ENCODE measurements at regions not wholly inside any gene's neighbourhood (a gene's known extent, or its start where the extent isn't known, plus 50 kb on each side); places are given as distances from the start of the nearest gene placed in this dataset.

- H3K4me3 ChIP-seq (ENCODE audit: low read depth, low read length, poor library complexity, severe bottlenecking), result no peak overlapping the region
- no peak overlapping the region for H3K27ac ChIP-seq (ENCODE audit: low read depth, low read length, poor library complexity, severe bottlenecking)
- no peaks in the 10 kb centered on the region for H3K27me3 ChIP-seq (replicated peaks; ENCODE audit: insufficient read depth, low read depth, low read length, poor library complexity)
- no peak for TF ChIP-seq EZH2 (IDR thresholded peaks at IDR 0.05; ENCODE audit: borderline replicate concordance, low read depth, low read length, poor library complexity, severe bottlenecking)
- TF ChIP-seq, protein P1, sequence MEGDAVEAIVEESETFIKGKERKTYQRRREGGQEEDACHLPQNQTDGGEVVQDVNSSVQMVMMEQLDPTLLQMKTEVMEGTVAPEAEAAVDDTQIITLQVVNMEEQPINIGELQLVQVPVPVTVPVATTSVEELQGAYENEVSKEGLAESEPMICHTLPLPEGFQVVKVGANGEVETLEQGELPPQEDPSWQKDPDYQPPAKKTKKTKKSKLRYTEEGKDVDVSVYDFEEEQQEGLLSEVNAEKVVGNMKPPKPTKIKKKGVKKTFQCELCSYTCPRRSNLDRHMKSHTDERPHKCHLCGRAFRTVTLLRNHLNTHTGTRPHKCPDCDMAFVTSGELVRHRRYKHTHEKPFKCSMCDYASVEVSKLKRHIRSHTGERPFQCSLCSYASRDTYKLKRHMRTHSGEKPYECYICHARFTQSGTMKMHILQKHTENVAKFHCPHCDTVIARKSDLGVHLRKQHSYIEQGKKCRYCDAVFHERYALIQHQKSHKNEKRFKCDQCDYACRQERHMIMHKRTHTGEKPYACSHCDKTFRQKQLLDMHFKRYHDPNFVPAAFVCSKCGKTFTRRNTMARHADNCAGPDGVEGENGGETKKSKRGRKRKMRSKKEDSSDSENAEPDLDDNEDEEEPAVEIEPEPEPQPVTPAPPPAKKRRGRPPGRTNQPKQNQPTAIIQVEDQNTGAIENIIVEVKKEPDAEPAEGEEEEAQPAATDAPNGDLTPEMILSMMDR (conservative IDR thresholded peaks at IDR 0.05; ENCODE audit: low read depth, low read length), result no peak
- peak; percentile 26 for DNase-seq (ENCODE audit: low spot score)
- ChIA-PET CTCF (no interaction called here), POLR2A (ENCODE audit: low non-redundant PET) (no interaction called here)
- no peaks in the 10 kb centered on the region for H3K36me3 ChIP-seq (ENCODE audit: insufficient read depth, low read length, poor library complexity, severe bottlenecking)
- no peaks in the 10 kb centered on the region for H3K4me1 ChIP-seq (ENCODE audit: insufficient read depth, low read length, poor library complexity, severe bottlenecking)
- H3K9me3 ChIP-seq (ENCODE audit: low read depth, low read length, poor library complexity, severe bottlenecking), result no peaks in the 10 kb centered on the region
- intact Hi-C loops (cut with micrococcal nuclease; ENCODE audit: unreplicated experiment), result no loop called here
- no TSS peak for BruUV-seq (replicated peaks)
Observed at GRCh38 chr12:74980510-74980909, 229.1 kb downstream of the KCNC2 start.

DNA sequence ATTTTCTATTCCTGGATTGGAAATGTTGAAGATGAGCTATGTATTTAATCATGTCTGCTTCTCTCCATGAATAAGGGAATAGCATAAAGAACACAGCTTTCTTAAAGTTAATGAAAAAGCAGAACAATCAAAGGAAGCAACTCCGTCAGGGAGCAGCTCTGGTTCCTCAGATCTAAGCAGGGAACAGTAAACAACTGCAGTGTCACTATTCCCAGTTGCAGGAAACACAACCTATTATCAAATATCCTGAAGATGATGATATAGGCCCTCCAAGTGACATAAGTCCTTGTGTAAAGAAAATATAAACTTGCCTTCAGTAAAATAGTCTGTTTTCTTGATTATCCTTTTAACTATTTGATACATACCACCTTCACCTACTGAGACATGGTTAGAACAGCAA, 228.1 kb downstream of the KCNC2 start:
- Histone ChIP-seq H3K9me3 (ENCODE audit: low read depth, low read length, poor library complexity, severe bottlenecking) (no peaks in the 10 kb centered on the region), H3K4me1 (ENCODE audit: insufficient read depth, low read length, poor library complexity, severe bottlenecking) (no peaks in the 10 kb centered on the region), H3K36me3 (ENCODE audit: insufficient read depth, low read length, poor library complexity, severe bottlenecking) (no peaks in the 10 kb centered on the region), H3K27me3 (replicated peaks; ENCODE audit: insufficient read depth, low read depth, low read length, poor library complexity) (no peaks in the 10 kb centered on the region), H3K4me3 (ENCODE audit: low read depth, low read length, poor library complexity, severe bottlenecking) (no peak overlapping the region), H3K27ac (ENCODE audit: low read depth, low read length, poor library complexity, severe bottlenecking) (no peak overlapping the region)
- CTCF ChIA-PET, result no interaction called here
- no peak for TF ChIP-seq EZH2 (IDR thresholded peaks at IDR 0.05; ENCODE audit: borderline replicate concordance, low read depth, low read length, poor library complexity, severe bottlenecking)
- TF ChIP-seq, protein P1 (conservative IDR thresholded peaks at IDR 0.05; ENCODE audit: low read depth, low read length), result no peak
- no peak for DNase-seq (ENCODE audit: low spot score)
- BruUV-seq (replicated peaks), result no TSS peak
- intact Hi-C loops (cut with micrococcal nuclease; ENCODE audit: unreplicated experiment), result no loop called here
- POLR2A ChIA-PET (ENCODE audit: low non-redundant PET), result no interaction called here

DNA sequence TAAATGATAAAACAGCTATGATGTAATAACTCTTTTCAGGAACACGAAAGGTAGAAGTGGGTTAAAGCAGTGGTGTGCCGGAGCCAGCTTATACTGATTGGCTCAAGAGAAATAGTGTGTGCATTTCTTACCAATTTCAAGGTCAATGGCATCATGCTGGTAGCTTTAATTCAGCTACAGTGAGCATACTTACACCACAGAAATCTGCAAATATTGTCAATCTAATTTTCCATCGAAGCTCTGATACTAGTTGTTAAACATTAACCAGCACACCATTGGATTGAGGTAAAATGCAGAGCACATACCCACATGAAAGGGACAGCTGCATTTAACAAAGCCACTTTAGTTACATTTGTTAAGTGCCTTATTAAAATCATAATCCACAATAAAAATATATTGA, 225.7 kb downstream of the KCNC2 start:
- BruUV-seq (replicated peaks), result no TSS peak
- Histone ChIP-seq H3K27ac (ENCODE audit: low read depth, low read length, poor library complexity, severe bottlenecking) (no peak overlapping the region), H3K4me3 (ENCODE audit: low read depth, low read length, poor library complexity, severe bottlenecking) (no peak overlapping the region), H3K4me1 (ENCODE audit: insufficient read depth, low read length, poor library complexity, severe bottlenecking) (no peaks in the 10 kb centered on the region), H3K27me3 (replicated peaks; ENCODE audit: insufficient read depth, low read depth, low read length, poor library complexity) (no peaks in the 10 kb centered on the region), H3K36me3 (ENCODE audit: insufficient read depth, low read length, poor library complexity, severe bottlenecking) (no peaks in the 10 kb centered on the region), H3K9me3 (ENCODE audit: low read depth, low read length, poor library complexity, severe bottlenecking) (no peaks in the 10 kb centered on the region)
- TF ChIP-seq, protein P1 (conservative IDR thresholded peaks at IDR 0.05; ENCODE audit: low read depth, low read length), result no peak
- TF ChIP-seq EZH2 (IDR thresholded peaks at IDR 0.05; ENCODE audit: borderline replicate concordance, low read depth, low read length, poor library complexity, severe bottlenecking), result no peak
- POLR2A ChIA-PET (ENCODE audit: low non-redundant PET), result no interaction called here
- DNase-seq (ENCODE audit: low spot score), result no peak
- CTCF ChIA-PET, result no interaction called here
- intact Hi-C loops (cut with micrococcal nuclease; ENCODE audit: unreplicated experiment), result no loop called here

Measured in A673 (cell line).